B cell (primary cell): ENCODE measurements at regions not wholly inside any gene's neighbourhood (a gene's known extent, or its start where the extent isn't known, plus 50 kb on each side); places are given as distances from the start of the nearest gene placed in this dataset.

ENCODE experiments used
- ATAC-seq: fragments of 200-7000 bp; cut with Tn5 transposase; one replicate; pipeline ENCODE4 v1.10.0; 2021; ENCODE audit warnings: low read depth, mild to moderate bottlenecking, moderate number of reproducible peaks, moderate library complexity
- CTCF ChIA-PET: fragments of 350-600 bp; sonication (Branson Sonifier 250); formaldehyde crosslinking; loops from one replicate; lab custom pipeline; 2021; ENCODE audit warnings: antibody characterized with exemption, inconsistent platforms; lab: Charles Lee
- POLR2A ChIA-PET: fragments of 350-600 bp; sonication (Branson Sonifier 250); formaldehyde crosslinking; loops from one replicate; lab custom pipeline; 2021; ENCODE audit warnings: antibody characterized with exemption; lab: Charles Lee
- DNase-seq: peaks from one replicate; pipeline ENCODE4 v3.0.0; 2013
- H2AFZ ChIP-seq: 2 replicates; pipeline ENCODE4 v1.6.1; 2012; ENCODE audit warnings: mild to moderate bottlenecking, low read depth, low read length; ENCODE audit not compliant: insufficient read depth, poor library complexity, severe bottlenecking
- H3K27ac ChIP-seq, 2 donors: 1 replicate in 1 of 2; 2 replicates in 1 of 2; pipeline ENCODE4 v1.5.1; 2012 to 2013; ENCODE audit warnings: low read length in 2 of 2, mild to moderate bottlenecking in 2 of 2, moderate library complexity in 1 of 2
- H3K27me3 ChIP-seq, 4 experiments: fragments of 200-600 bp in 1 of 4; sonication (generic) in 1 of 4; replicated peaks in 1 of 4; 1 replicate in 2 of 4; 2 replicates in 2 of 4; pipeline versions ENCODE4 v1.6.1 to v1.7.0; 2013 to 2016; ENCODE audit warnings: low read length in 3 of 4, mild to moderate bottlenecking in 2 of 4, mixed read lengths in 1 of 4, moderate library complexity in 1 of 4; ENCODE audit not compliant: insufficient read depth in 4 of 4, control insufficient read depth in 3 of 4; ENCODE audit errors: control extremely low read depth in 1 of 4
- H3K36me3 ChIP-seq, 2 experiments: replicated peaks in 1 of 2; 1 replicate in 1 of 2; 2 replicates in 1 of 2; pipeline versions ENCODE4 v1.6.1 to v1.7.1; 2013; ENCODE audit warnings: low read length in 1 of 2; ENCODE audit not compliant: insufficient read depth in 2 of 2, control insufficient read depth in 1 of 2; ENCODE audit errors: control extremely low read depth in 1 of 2, extremely low read depth in 1 of 2
- H3K4me1 ChIP-seq, 2 donors: fragments of 200-600 bp in 1 of 2; sonication (generic) in 1 of 2; 1 replicate in 1 of 2; 2 replicates in 1 of 2; pipeline versions ENCODE4 v1.5.1 to v1.6.1; 2013 to 2017; ENCODE audit warnings: low read length in 2 of 2; ENCODE audit not compliant: control insufficient read depth in 2 of 2, insufficient read depth in 2 of 2
- H3K4me2 ChIP-seq: replicated peaks from 2 replicates; pipeline ENCODE3; 2012; ENCODE audit warnings: mild to moderate bottlenecking, low read depth, low read length; ENCODE audit not compliant: poor library complexity, severe bottlenecking
- H3K4me3 ChIP-seq, 5 experiments: fragments of 200-600 bp in 1 of 5; sonication (generic) in 1 of 5; 1 replicate in 3 of 5; 2 replicates in 2 of 5; pipeline versions ENCODE4 v1.5.1 to v1.7.0; 2011 to 2016; ENCODE audit warnings: low read length in 4 of 5, mild to moderate bottlenecking in 4 of 5, low read depth in 2 of 5, control low read depth in 1 of 5, moderate library complexity in 1 of 5; ENCODE audit not compliant: insufficient read depth in 1 of 5; ENCODE audit errors: control extremely low read depth in 1 of 5, extremely low read depth in 1 of 5
- H3K79me2 ChIP-seq: fragments of 200-600 bp; sonication (generic); one replicate; pipeline ENCODE4 v1.6.0; 2016; ENCODE audit warnings: low read length; ENCODE audit not compliant: control insufficient read depth, insufficient read depth
- H3K9ac ChIP-seq: fragments of 200-600 bp; sonication (generic); 2 replicates; pipeline ENCODE4 v1.6.1; 2017; ENCODE audit warnings: mild to moderate bottlenecking, low read length, moderate library complexity
- H3K9me3 ChIP-seq, 3 donors: one replicate each; pipeline versions ENCODE4 v1.6.1 to v1.7.1; 2013; ENCODE audit warnings: low read length in 2 of 3; ENCODE audit not compliant: control insufficient read depth in 2 of 3, insufficient read depth in 1 of 3; ENCODE audit errors: control extremely low read depth in 1 of 3
- H4K20me1 ChIP-seq: 2 replicates; pipeline ENCODE4 v1.6.0; 2012; ENCODE audit warnings: mild to moderate bottlenecking, low read length; ENCODE audit not compliant: insufficient read depth, control insufficient read depth, poor library complexity, severe bottlenecking
- H3K27ac Mint-ChIP-seq: one replicate; pipeline ENCODE4 v1.8.0; 2021; ENCODE audit warnings: mixed read lengths
- H3K27me3 Mint-ChIP-seq: one replicate; pipeline ENCODE4 v1.8.0; 2021; ENCODE audit warnings: mixed read lengths
- H3K4me1 Mint-ChIP-seq: one replicate; pipeline ENCODE4 v1.8.0; 2021; ENCODE audit warnings: mixed read lengths
- H3K4me3 Mint-ChIP-seq: one replicate; pipeline ENCODE4 v1.8.0; 2021; ENCODE audit warnings: mixed read lengths
- H3K9me3 Mint-ChIP-seq: one replicate; pipeline ENCODE4 v1.8.0; 2022; ENCODE audit warnings: mixed read lengths; ENCODE audit not compliant: insufficient read depth
- EZH2 ChIP-seq: IDR thresholded peaks from 2 replicates; pipeline ENCODE4 v1.6.1; 2012; ENCODE audit warnings: borderline replicate concordance, low read depth, mild to moderate bottlenecking, moderate library complexity, low read length; ENCODE audit not compliant: insufficient read depth, poor library complexity, severe bottlenecking
- WGBS: methylation state at CpG from one replicate; pipeline ENCODE4 v1.1.5; 2013; ENCODE audit warnings: missing lambda C conversion rate; ENCODE audit not compliant: insufficient coverage; 5-methylcytosine and 5-hydroxymethylcytosine counted together
- intact Hi-C: fragments of 100-400 bp; cut with micrococcal nuclease; formaldehyde crosslinking; loops from one replicate; pipeline ENCODE4 v1.10.0; 2022
- TF ChIP-seq, protein P1 (sequence below): fragments of 200-600 bp; IDR thresholded peaks from one replicate; pipeline ENCODE4 v1.8.0; 2022; ENCODE audit warnings: antibody characterized with exemption, mild to moderate bottlenecking

DNA sequence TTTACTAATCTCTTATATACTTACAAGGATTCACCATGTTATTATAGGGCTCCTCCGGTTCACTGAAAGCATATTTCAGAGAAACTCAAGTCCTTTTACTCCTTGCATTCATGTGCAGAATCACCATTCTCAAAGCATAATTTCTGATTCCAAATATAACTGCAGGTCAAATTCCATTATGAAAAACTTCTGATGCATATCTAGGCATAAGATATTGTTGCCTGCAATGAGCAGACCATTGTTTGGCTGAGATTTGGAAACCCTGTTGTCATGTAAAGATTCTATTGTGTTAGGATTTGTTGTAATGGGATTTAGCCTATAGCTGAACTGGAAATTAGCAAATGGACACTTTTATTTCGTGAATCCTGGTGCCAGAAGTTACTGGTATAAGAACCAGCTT is 69.5 kb upstream of the PRICKLE2 start:
- 100% methylated on average over 1 of the region's 2 CpGs for WGBS
- CTCF ChIA-PET: no interaction called here

DNA sequence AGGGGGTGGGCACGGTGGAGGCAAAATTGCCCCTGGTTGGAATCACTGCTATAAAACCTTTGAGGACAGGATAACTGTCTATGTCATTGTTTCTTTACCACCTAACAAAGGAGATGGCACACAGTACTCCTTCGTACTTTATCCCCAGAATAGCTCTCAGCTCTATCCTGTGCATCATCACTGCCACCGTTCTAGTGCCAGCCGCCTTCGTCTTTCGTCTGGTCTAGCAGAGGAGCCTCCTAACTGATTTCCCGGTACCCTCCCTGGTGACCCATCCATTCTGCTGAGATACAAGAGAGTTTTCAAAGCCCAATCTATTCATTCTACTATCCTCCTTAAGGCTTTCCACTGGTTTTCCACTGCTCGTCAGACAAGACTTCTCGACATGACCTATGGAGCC is 67.9 kb upstream of the PRICKLE2 start:
- no peaks in the 10 kb centered on the region for H3K4me1 Mint-ChIP-seq
- Histone ChIP-seq H3K27me3 (peaks cover 0 to 4% (median 0%) of the 10 kb centered on the region in 4 experiments), H3K4me1 (no peaks in the 10 kb centered on the region), H4K20me1 (no peaks in the 10 kb centered on the region), H3K9me3 (peaks cover 0 to 10% (median 3%) of the 10 kb centered on the region in 3 donors), H2AFZ (no peak overlapping the region), H3K4me3 (no peak overlapping the region), H3K79me2 (no peaks in the 10 kb centered on the region), H3K9ac (no peak overlapping the region), H3K36me3 (no peaks in the 10 kb centered on the region), H3K4me2 (no peak overlapping the region), H3K27ac (no peak overlapping the region)
- no peak for DNase-seq
- H3K27me3 Mint-ChIP-seq: peaks cover 12% of the 10 kb centered on the region
- no peak overlapping the region for H3K27ac Mint-ChIP-seq
- 96% methylated on average over 8 of the region's 9 CpGs for WGBS
- H3K9me3 Mint-ChIP-seq: peaks cover 6% of the 10 kb centered on the region
- no peak overlapping the region for H3K4me3 Mint-ChIP-seq
- CTCF ChIA-PET: no interaction called here
- POLR2A ChIA-PET: no interaction called here
- intact Hi-C loops: no loop called here
- TF ChIP-seq, protein P1, sequence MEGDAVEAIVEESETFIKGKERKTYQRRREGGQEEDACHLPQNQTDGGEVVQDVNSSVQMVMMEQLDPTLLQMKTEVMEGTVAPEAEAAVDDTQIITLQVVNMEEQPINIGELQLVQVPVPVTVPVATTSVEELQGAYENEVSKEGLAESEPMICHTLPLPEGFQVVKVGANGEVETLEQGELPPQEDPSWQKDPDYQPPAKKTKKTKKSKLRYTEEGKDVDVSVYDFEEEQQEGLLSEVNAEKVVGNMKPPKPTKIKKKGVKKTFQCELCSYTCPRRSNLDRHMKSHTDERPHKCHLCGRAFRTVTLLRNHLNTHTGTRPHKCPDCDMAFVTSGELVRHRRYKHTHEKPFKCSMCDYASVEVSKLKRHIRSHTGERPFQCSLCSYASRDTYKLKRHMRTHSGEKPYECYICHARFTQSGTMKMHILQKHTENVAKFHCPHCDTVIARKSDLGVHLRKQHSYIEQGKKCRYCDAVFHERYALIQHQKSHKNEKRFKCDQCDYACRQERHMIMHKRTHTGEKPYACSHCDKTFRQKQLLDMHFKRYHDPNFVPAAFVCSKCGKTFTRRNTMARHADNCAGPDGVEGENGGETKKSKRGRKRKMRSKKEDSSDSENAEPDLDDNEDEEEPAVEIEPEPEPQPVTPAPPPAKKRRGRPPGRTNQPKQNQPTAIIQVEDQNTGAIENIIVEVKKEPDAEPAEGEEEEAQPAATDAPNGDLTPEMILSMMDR: no peak
- TF ChIP-seq EZH2: no peak
- no peak for ATAC-seq

More for the DNA sequence above, 69.5 kb upstream of the PRICKLE2 start:
- Histone ChIP-seq H3K9ac (no peak overlapping the region), H3K4me1 (no peaks in the 10 kb centered on the region), H3K4me2 (no peak overlapping the region), H2AFZ (no peak overlapping the region), H3K27me3 (peaks cover 0 to 4% (median 0%) of the 10 kb centered on the region in 4 experiments), H3K4me3 (no peak overlapping the region), H4K20me1 (no peaks in the 10 kb centered on the region), H3K36me3 (no peaks in the 10 kb centered on the region), H3K79me2 (no peaks in the 10 kb centered on the region), H3K9me3 (peaks cover 0 to 10% (median 3%) of the 10 kb centered on the region in 3 donors), H3K27ac (no peak overlapping the region)
- DNase-seq: no peak
- POLR2A ChIA-PET: no interaction called here
- no peak overlapping the region for H3K4me3 Mint-ChIP-seq
- H3K4me1 Mint-ChIP-seq: no peaks in the 10 kb centered on the region
- H3K27me3 Mint-ChIP-seq: peaks cover 11% of the 10 kb centered on the region
- intact Hi-C loops: no loop called here
- no peak for ATAC-seq
- H3K27ac Mint-ChIP-seq: no peak overlapping the region
- TF ChIP-seq EZH2: no peak
- TF ChIP-seq, protein P1: no peak
- peaks cover 7% of the 10 kb centered on the region for H3K9me3 Mint-ChIP-seq
